Activated CD4-positive, CD25-positive, alpha-beta regulatory T cell (primary cell): ENCODE measurements at regions not wholly inside any gene's neighbourhood (a gene's known extent, or its start where the extent isn't known, plus 50 kb on each side); places are given as distances from the start of the nearest gene placed in this dataset.

Experiments used
- DNase-seq, 4 experiments: peaks; one replicate each; lab custom pipeline; 2025; lab: John Stamatoyannopoulos, UW

GRCh38 chr15:67000896-67001295, 64.5 kb upstream of the SMAD3 start:
- no peak for DNase-seq

GRCh38 chr15:67002368-67002767, 63.0 kb upstream of the SMAD3 start:
- DNase-seq: no peak

GRCh38 chr15:67003586-67003985, 61.8 kb upstream of the SMAD3 start:
- no peak for DNase-seq

- no peak for DNase-seq
Measured at GRCh38 chr15:67004142-67004541, 61.3 kb upstream of the SMAD3 start.

DNA sequence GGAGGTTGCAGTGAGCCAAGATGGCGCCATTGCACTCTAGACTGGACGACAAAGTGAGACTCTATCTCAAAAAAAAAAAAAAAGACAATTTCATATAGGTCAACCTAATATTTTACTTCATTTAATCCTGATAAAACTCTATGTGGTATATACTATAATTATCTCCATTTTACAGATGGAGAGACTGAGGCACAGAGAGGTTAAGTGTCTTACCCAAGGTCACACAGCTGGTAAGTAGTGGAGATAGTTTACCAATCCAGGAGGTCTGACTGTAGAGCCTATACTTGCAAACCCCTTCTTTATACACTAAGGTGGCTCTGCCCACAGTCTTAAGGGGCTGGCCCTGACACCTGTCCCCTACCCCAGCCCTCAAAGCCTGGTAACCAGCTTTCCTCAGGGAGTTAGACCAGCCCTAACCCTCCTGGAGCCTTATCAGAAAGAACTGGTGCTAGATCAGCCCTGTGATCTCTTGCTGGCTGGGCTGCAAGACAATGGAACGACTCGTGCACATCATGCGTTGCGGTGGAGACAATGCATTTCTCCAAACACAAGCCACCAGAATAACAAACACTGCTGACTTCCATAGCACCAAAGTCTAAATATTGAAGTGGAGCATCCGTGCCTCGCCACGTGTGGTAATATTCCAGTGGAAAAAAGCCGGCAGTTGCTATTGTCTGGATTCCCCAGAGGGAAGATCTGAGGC, 60.0 kb upstream of the SMAD3 start:
- no peak for DNase-seq

DNA sequence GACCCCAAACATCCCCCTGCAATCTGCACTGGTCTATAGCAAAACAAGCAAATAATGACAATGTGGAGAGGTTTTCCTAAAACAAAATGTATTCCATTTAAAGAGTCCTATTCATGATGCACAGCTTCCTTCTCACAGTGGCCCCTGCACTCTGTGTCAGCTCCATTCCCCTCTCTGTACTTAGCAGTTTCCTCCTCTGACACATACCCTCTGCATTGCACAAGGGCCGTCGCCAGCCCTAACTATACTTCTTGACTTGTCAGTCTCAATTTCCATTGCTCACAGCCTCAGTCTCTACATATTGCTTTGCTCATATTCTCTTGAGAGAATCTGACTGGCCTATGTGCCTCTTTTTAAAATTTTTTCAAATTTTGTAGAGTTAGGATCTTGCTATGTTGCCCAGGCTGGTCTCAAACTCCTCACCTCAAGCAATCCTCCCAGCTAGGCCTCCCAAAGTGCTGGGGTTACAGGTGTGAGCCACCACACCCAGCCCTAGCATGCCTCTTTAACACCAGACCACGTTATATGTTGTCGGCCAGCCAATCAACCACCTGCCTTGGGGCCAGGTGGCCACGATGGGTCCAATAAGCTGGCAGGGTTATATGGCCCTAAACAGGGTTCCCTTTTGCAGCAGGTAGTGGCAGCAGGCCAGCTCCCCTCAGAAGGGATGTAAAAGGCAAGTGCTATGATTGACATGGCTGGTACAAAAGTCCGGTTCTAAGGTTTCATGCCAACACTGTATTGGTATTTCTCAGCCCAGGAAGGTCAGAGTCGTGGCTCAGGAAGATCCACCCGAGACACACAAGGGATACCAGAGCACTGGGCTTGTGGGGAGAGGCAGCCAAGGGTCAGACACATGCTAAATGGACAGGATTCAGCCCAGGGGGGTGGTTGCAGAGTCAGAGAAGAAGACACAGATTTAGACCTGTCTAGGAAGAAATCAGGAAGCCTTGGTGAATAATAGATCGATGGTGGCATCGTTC, 59.0 kb upstream of the SMAD3 start:
- DNase-seq: no peak

GRCh38 chr15:67009576-67010569, 55.5 kb upstream of the SMAD3 start:
- no peak for DNase-seq

DNA sequence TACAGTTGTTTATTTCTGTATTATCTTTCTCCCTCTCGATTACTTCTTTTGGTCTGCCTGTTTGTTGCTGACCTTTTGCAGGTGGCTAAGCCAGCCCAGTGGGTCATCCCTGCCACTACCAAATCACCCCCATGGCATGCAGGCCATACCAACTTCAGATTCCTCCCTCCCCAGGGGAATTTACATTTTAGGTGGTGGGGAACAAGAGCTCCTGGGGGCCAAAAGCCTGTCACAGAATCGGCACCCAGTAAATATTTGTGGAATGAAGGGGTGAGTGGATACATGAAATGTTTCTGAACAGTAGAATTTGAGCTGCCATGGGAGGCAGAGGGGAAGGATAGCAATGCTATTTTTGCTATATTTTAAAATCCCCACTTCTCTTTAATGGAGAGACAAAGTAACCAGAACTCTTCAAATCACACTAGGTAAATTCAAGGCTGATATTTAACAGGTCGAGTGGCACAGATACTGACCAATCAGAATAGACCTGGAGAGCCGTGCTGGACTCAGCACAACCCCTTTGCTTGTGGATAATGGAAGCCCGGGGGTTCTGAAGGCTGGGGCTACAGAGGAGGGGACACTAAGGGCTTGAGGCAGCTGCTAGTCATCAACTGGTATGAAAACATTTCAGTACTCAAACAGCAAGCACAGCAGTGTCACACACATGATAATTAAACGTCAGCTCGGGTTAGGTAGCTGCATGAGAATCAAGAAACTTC, 54.3 kb upstream of the SMAD3 start:
- DNase-seq: no peak

GRCh38 chr15:67011617-67012005, 53.8 kb upstream of the SMAD3 start:
- DNase-seq: no peak

DNA sequence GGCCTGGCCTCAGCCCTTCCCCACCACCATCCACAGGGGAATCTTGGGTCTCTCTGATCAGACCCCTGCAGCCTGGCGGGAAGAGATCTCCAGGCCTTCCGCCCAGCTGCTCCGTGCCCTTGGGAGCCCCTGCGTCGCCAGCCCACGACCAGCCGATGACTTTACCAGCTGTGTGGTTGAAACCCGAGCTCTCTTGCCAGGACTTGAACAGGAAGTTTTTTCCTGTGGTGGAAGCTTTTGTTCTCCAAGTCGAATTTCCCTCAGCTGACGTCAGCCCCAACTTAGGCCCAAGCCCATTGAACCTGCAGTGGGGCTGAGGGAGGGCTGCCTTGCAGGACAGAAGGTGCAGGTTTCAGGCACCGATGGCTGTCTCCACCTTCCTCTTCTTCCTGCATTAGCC, 51.7 kb upstream of the SMAD3 start:
- DNase-seq: no peak
